H1 (cell line): ENCODE measurements at regions not wholly inside any gene's neighbourhood (a gene's known extent, or its start where the extent isn't known, plus 50 kb on each side); places are given as distances from the start of the nearest gene placed in this dataset.

Experiments used
- CTCF ChIA-PET: fragments of 300-600 bp; sonication (Branson Sonifier 250); formaldehyde crosslinking; loops from one replicate; lab custom pipeline; 2021; ENCODE audit not compliant: partially characterized antibody; lab: Charles Lee
- POLR2A ChIA-PET: fragments of 300-600 bp; sonication (Branson Sonifier 250); formaldehyde crosslinking; loops from one replicate; lab custom pipeline; 2021; ENCODE audit warnings: inconsistent platforms; ENCODE audit not compliant: partially characterized antibody; lab: Charles Lee
- DNase-seq, 2 experiments: peaks; one replicate each; pipeline versions ENCODE4 v3.0.0 to v3.0.0-alpha.2; 2010 to 2022; ENCODE audit warnings: low spot score in 2 of 2, low read depth in 1 of 2, mixed read lengths in 1 of 2
- FAIRE-seq: peaks from 2 replicates; lab custom pipeline; 2011; peaks lifted over from hg19 to GRCh38; lab: Jason Lieb, UNC
- H2AFZ ChIP-seq: 2 replicates; pipeline ENCODE4 v1.8.1; 2012; ENCODE audit warnings: low read length, inconsistent platforms
- H2AK5ac ChIP-seq: 2 replicates; pipeline ENCODE4 v1.6.1; 2013; ENCODE audit warnings: low read depth, low read length
- H2BK120ac ChIP-seq: replicated peaks from 2 replicates; pipeline ENCODE3; 2013; ENCODE audit warnings: low read depth, low read length, inconsistent platforms
- H2BK12ac ChIP-seq: 2 replicates; pipeline ENCODE4 v1.6.1; 2013; ENCODE audit warnings: low read depth, low read length
- H2BK15ac ChIP-seq: 2 replicates; pipeline ENCODE4 v1.6.1; 2013; ENCODE audit warnings: low read length
- H2BK20ac ChIP-seq: 2 replicates; pipeline ENCODE4 v1.6.1; 2013; ENCODE audit warnings: low read length
- H2BK5ac ChIP-seq: 2 replicates; pipeline ENCODE4 v1.6.1; 2013; ENCODE audit warnings: low read depth, low read length
- H3K14ac ChIP-seq: 2 replicates; pipeline ENCODE4 v1.6.1; 2013; ENCODE audit warnings: inconsistent platforms; ENCODE audit not compliant: insufficient read length
- H3K18ac ChIP-seq: 2 replicates; pipeline ENCODE4 v1.6.1; 2013; ENCODE audit warnings: low read length; ENCODE audit errors: extremely low read depth
- H3K23ac ChIP-seq: 2 replicates; pipeline ENCODE4 v1.6.1; 2013; ENCODE audit warnings: inconsistent platforms; ENCODE audit not compliant: insufficient read length
- H3K23me2 ChIP-seq: 2 replicates; pipeline ENCODE4 v1.6.1; 2013; ENCODE audit warnings: low read depth, low read length
- H3K27ac ChIP-seq: 2 replicates; pipeline ENCODE4 v1.6.1; 2011; ENCODE audit warnings: low read depth, low read length, inconsistent platforms
- H3K27me3 ChIP-seq, 4 experiments: replicated peaks in 1 of 4; 1 replicate in 1 of 4; 2 replicates in 3 of 4; pipeline versions ENCODE4 v1.6.1 to v1.8.1; 2011 to 2013; ENCODE audit warnings: low read length in 3 of 4, mild to moderate bottlenecking in 3 of 4, inconsistent platforms in 2 of 4, mixed read lengths in 2 of 4, moderate library complexity in 1 of 4; ENCODE audit not compliant: control insufficient read depth in 3 of 4, insufficient read depth in 3 of 4; ENCODE audit errors: extremely low read depth in 1 of 4
- H3K36me3 ChIP-seq, 4 experiments: 2 replicates each; pipeline versions ENCODE4 v1.6.1 to v1.8.1; 2011 to 2013; ENCODE audit warnings: mild to moderate bottlenecking in 4 of 4, low read length in 3 of 4, moderate library complexity in 2 of 4, control low read depth in 1 of 4, inconsistent platforms in 1 of 4; ENCODE audit not compliant: insufficient read depth in 4 of 4, control insufficient read depth in 2 of 4
- H3K4ac ChIP-seq: replicated peaks from 2 replicates; pipeline ENCODE3; 2013; ENCODE audit warnings: low read length, low read depth, mixed read lengths, inconsistent platforms; ENCODE audit not compliant: insufficient read length
- H3K4me1 ChIP-seq, 4 experiments: replicated peaks in 1 of 4; 1 replicate in 1 of 4; 2 replicates in 3 of 4; pipeline versions ENCODE4 v1.6.1 to v1.8.1; 2011 to 2013; ENCODE audit warnings: low read length in 3 of 4, inconsistent platforms in 2 of 4, mixed read lengths in 1 of 4; ENCODE audit not compliant: insufficient read depth in 4 of 4, control insufficient read depth in 3 of 4
- H3K4me2 ChIP-seq, 2 experiments: 2 replicates each; pipeline versions ENCODE4 v1.6.1 to v1.8.1; 2011 to 2013; ENCODE audit warnings: low read depth in 2 of 2, low read length in 2 of 2, control low read depth in 1 of 2, inconsistent platforms in 1 of 2, mild to moderate bottlenecking in 1 of 2; ENCODE audit not compliant: insufficient read depth in 1 of 2
- H3K4me3 ChIP-seq, 4 experiments: fragments of 200-600, 300-600 bp in 1 of 4; sonication (generic), shearing (Covaris generic), sonication (Bioruptor Twin) in 1 of 4; 2 replicates each; pipeline versions ENCODE4 v1.5.1 to v1.8.1; 2011 to 2016; ENCODE audit warnings: low read length in 4 of 4, low read depth in 3 of 4, control low read depth in 2 of 4, inconsistent platforms in 2 of 4, mild to moderate bottlenecking in 2 of 4, mixed read lengths in 1 of 4, moderate library complexity in 1 of 4; ENCODE audit not compliant: insufficient read depth in 2 of 4; ENCODE audit errors: extremely low read depth in 1 of 4
- H3K56ac ChIP-seq: replicated peaks from 2 replicates; pipeline ENCODE3; 2013; ENCODE audit warnings: low read depth, mild to moderate bottlenecking, mixed read lengths, low read length, inconsistent platforms; ENCODE audit not compliant: insufficient read length
- H3K79me1 ChIP-seq: 2 replicates; pipeline ENCODE4 v1.6.1; 2013; ENCODE audit warnings: low read depth, low read length, control low read depth
- H3K79me2 ChIP-seq, 2 experiments: 2 replicates each; pipeline versions ENCODE4 v1.6.1 to v1.8.1; 2012 to 2013; ENCODE audit warnings: low read length in 2 of 2, mild to moderate bottlenecking in 2 of 2, inconsistent platforms in 1 of 2; ENCODE audit not compliant: insufficient read depth in 2 of 2, control insufficient read depth in 1 of 2
- H3K9ac ChIP-seq, 4 experiments: replicated peaks in 1 of 4; 1 replicate in 1 of 4; 2 replicates in 3 of 4; pipeline versions ENCODE4 v1.6.1 to v1.8.1; 2011 to 2013; ENCODE audit warnings: low read depth in 3 of 4, low read length in 3 of 4, control low read depth in 2 of 4, mild to moderate bottlenecking in 2 of 4, moderate library complexity in 2 of 4, inconsistent platforms in 1 of 4; ENCODE audit errors: extremely low read depth in 1 of 4
- H3K9me3 ChIP-seq, 2 experiments: 2 replicates each; pipeline versions ENCODE4 v1.6.1 to v1.8.1; 2012 to 2013; ENCODE audit warnings: mild to moderate bottlenecking in 2 of 2, moderate library complexity in 2 of 2, control low read depth in 1 of 2, inconsistent platforms in 1 of 2, low read depth in 1 of 2, low read length in 1 of 2, mixed read lengths in 1 of 2; ENCODE audit not compliant: insufficient read depth in 2 of 2
- H4K20me1 ChIP-seq, 2 experiments: replicated peaks in 1 of 2; 2 replicates each; pipeline versions ENCODE3 to v1.8.1; 2011 to 2013; ENCODE audit warnings: inconsistent platforms in 2 of 2, low read length in 2 of 2, mild to moderate bottlenecking in 1 of 2; ENCODE audit not compliant: insufficient read depth in 2 of 2, control insufficient read depth in 1 of 2
- H4K5ac ChIP-seq: 2 replicates; pipeline ENCODE4 v1.6.1; 2013; ENCODE audit warnings: low read length, low read depth, mixed read lengths, inconsistent platforms; ENCODE audit not compliant: insufficient read length
- H4K8ac ChIP-seq: 2 replicates; pipeline ENCODE4 v1.8.0; 2013; ENCODE audit warnings: mild to moderate bottlenecking, moderate library complexity, low read length, inconsistent platforms; ENCODE audit not compliant: insufficient read depth; ENCODE audit errors: extremely low read depth
- H4K91ac ChIP-seq: replicated peaks from 2 replicates; pipeline ENCODE3; 2013; ENCODE audit warnings: low read length, mixed read lengths, inconsistent platforms; ENCODE audit not compliant: insufficient read length
- ASH2L ChIP-seq: fragments of 200-600, 300-600 bp; sonication (generic); IDR thresholded peaks from one replicate; pipeline ENCODE4 v1.7.1; 2017; ENCODE audit warnings: low read length
- BCL11A ChIP-seq, 2 experiments: IDR thresholded peaks; one replicate each; pipeline ENCODE4 v1.6.1; 2011; ENCODE audit warnings: low read depth in 2 of 2, low read length in 2 of 2, mild to moderate bottlenecking in 2 of 2
- CBX5 ChIP-seq: fragments of 300-800, 300-1000 bp; sonication (generic); IDR thresholded peaks from 2 replicates; pipeline ENCODE4 v1.7.1; 2016; ENCODE audit warnings: antibody characterized with exemption, low read length, low read depth
- CEBPB ChIP-seq: IDR thresholded peaks from 2 replicates; pipeline ENCODE4 v1.6.1; 2012; ENCODE audit warnings: low read depth, low read length
- CHD2 ChIP-seq: IDR thresholded peaks from 2 replicates; pipeline ENCODE4 v1.6.1; 2012; ENCODE audit warnings: low read length, improper control_type of control experiment
- EGR1 ChIP-seq: IDR thresholded peaks from 2 replicates; pipeline ENCODE4 v1.6.1; 2011; ENCODE audit warnings: low read depth, low read length, borderline replicate concordance
- EZH2 ChIP-seq: fragments of 200-600 bp; sonication (generic); IDR thresholded peaks from 2 replicates; pipeline ENCODE4 v1.7.1; 2012; ENCODE audit warnings: low read depth, mild to moderate bottlenecking, moderate library complexity, low read length, inconsistent platforms; ENCODE audit not compliant: severe bottlenecking
- GTF2F1 ChIP-seq: IDR thresholded peaks from 2 replicates; pipeline ENCODE4 v1.6.1; 2012; ENCODE audit warnings: low read depth, low read length, improper control_type of control experiment, borderline replicate concordance
- JUN ChIP-seq: IDR thresholded peaks from 2 replicates; pipeline ENCODE4 v1.6.1; 2011; ENCODE audit warnings: low read depth, mild to moderate bottlenecking, improper control_type of control experiment, low read length
- KDM5A ChIP-seq: fragments of 200-600 bp; IDR thresholded peaks from 2 replicates; pipeline ENCODE4 v1.7.1; 2012; ENCODE audit warnings: mild to moderate bottlenecking, low read length, inconsistent platforms, mixed read lengths
- PHF8 ChIP-seq: fragments of 200-600 bp; sonication (generic); conservative IDR thresholded peaks from 2 replicates; pipeline ENCODE4 v1.7.1; 2012; ENCODE audit warnings: low read depth, mild to moderate bottlenecking, inconsistent platforms, low read length, moderate library complexity
- POU5F1 ChIP-seq: IDR thresholded peaks from 2 replicates; pipeline ENCODE4 v1.6.1; 2011; ENCODE audit warnings: low read depth, mild to moderate bottlenecking, low read length, moderate library complexity
- RBBP5 ChIP-seq: IDR thresholded peaks from 2 replicates; pipeline ENCODE4 v1.7.1; 2012; ENCODE audit warnings: low read depth, mild to moderate bottlenecking, inconsistent platforms, low read length, moderate library complexity, borderline replicate concordance
- RXRA ChIP-seq: IDR thresholded peaks from 2 replicates; pipeline ENCODE4 v1.6.1; 2011; ENCODE audit warnings: low read depth, mild to moderate bottlenecking, low read length, moderate library complexity; ENCODE audit not compliant: insufficient read depth
- SP1 ChIP-seq: IDR thresholded peaks from 2 replicates; pipeline ENCODE4 v1.6.1; 2011; ENCODE audit warnings: low read depth, low read length
- WGBS, 2 experiments: shearing (Covaris generic) in 1 of 2; methylation state at CpG; one replicate each; pipeline versions ENCODE4 v1.1.6 to v1.1.7; 2013 to 2015; ENCODE audit warnings: low lambda C conversion rate in 2 of 2, mixed read lengths in 2 of 2, inconsistent platforms in 1 of 2, low coverage in 1 of 2, missing lambda C conversion rate in 1 of 2; ENCODE audit not compliant: insufficient replicate concordance in 2 of 2, insufficient coverage in 1 of 2, insufficient read length in 1 of 2; ENCODE audit errors: extremely low coverage in 1 of 2, missing lambda C conversion rate in 1 of 2; 5-methylcytosine and 5-hydroxymethylcytosine counted together

DNA sequence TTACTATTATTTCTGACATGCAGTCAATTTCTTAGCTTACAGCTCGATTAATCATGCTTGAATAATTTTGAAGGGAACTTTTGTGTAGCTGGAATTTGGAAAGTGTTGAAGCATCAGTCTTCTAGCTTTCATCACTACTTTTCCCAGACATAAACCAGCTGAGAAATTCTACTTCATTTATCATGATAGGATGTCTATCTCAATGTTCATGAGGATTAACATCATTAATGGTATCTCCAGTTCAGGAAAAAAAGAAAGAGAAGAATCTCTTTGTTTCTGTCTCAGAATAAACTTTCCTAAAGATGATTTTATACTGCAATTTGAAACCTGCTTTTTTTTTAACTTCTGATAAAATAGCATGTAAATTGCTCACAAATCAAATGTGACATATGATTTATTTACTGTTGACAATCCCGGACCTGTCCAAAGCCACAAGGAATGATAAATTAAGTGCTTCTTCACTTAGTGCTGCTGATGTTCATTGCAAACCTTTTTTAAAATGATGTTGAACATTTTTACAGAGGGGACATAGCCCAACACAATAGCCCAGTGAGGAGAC is 412.1 kb upstream of the CLINT1 start:
- Histone ChIP-seq H4K5ac (no peak overlapping the region), H3K79me2 (no peaks in the 10 kb centered on the region), H4K8ac (no peak overlapping the region), H2BK5ac (no peak overlapping the region), H3K14ac (no peak overlapping the region), H3K27me3 (no peaks in the 10 kb centered on the region; a peak in 1 of 7 replicates), H2BK12ac (no peak overlapping the region), H3K23ac (no peak overlapping the region), H3K56ac (no peak overlapping the region), H3K9me3 (peaks cover 7 to 9% of the 10 kb centered on the region in 2 experiments), H4K91ac (no peak overlapping the region), H3K79me1 (no peaks in the 10 kb centered on the region), H3K4me2 (no peak overlapping the region), H3K9ac (no peak overlapping the region), H2BK120ac (no peak overlapping the region), H3K36me3 (no peaks in the 10 kb centered on the region; a peak in 1 of 8 replicates), H3K4me3 (no peak overlapping the region), H2BK15ac (no peak overlapping the region), H2AFZ (no peak overlapping the region), H2BK20ac (no peak overlapping the region), H3K4me1 (peaks cover 0 to 6% (median 6%) of the 10 kb centered on the region in 4 experiments; a peak in 5 of 7 replicates), H3K23me2 (no peaks in the 10 kb centered on the region), H4K20me1 (no peaks in the 10 kb centered on the region), H3K18ac (no peak overlapping the region), H2AK5ac (no peak overlapping the region), H3K4ac (no peak overlapping the region), H3K27ac (no peak overlapping the region)
- DNase-seq (no peak), FAIRE-seq (no peak)
- ChIA-PET POLR2A (no interaction called here), CTCF (interaction anchor here (0.7 kb wide), 1 partner anchor 719 kb away, joined by 4 read pairs; no protein-coding TSS in a partner anchor)
- 92% methylated on average over 2 of the region's 2 CpGs; no CpG with 5 or more reads in 1 of the 2 experiments for WGBS, 2 experiments
- TF ChIP-seq EGR1 (no peak), BCL11A (IDR thresholded peaks at IDR 0.05; ENCODE audit: low read depth in 2 of 2, low read length in 2 of 2) (no peak), EZH2 (no peak), CHD2 (no peak), RXRA (no peak), CBX5 (no peak), CEBPB (no peak), PHF8 (no peak), GTF2F1 (no peak), POU5F1 (no peak), KDM5A (no peak), SP1 (no peak), JUN (no peak), ASH2L (no peak), RBBP5 (no peak)
